ENCODE measurements at regions not wholly inside any gene's neighbourhood (a gene's known extent, or its start where the extent isn't known, plus 50 kb on each side); places are given as distances from the start of the nearest gene placed in this dataset.
A peak's percentile ranks its signal among the peaks of the same experiment; 100 is the strongest.

DNA sequence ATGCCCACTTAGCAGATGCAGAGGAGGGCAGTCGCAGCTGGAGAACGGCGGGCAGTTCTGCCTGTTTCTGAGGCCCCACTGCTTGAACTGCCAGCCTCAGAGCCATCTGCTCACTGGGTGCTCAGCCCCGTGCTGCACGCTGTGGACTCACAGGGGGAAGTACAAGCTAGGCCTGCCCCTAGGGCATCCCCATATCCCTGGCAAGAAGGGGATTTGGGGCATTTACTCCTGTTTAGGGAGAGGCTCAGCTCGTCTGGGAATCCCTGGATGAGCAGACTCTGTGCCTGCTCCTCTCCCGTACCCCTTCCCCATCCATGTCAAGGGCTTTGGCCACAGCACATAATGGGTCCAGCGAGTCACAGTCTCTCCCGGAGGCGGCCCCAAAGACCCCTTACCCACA is 169.8 kb upstream of the PKDCC start:
- 90 to 98% (median 91%) methylated on average over 10 of the region's 10 CpGs for WGBS, 5 donors
- no peak overlapping the region for H3K27ac ChIP-seq

DNA sequence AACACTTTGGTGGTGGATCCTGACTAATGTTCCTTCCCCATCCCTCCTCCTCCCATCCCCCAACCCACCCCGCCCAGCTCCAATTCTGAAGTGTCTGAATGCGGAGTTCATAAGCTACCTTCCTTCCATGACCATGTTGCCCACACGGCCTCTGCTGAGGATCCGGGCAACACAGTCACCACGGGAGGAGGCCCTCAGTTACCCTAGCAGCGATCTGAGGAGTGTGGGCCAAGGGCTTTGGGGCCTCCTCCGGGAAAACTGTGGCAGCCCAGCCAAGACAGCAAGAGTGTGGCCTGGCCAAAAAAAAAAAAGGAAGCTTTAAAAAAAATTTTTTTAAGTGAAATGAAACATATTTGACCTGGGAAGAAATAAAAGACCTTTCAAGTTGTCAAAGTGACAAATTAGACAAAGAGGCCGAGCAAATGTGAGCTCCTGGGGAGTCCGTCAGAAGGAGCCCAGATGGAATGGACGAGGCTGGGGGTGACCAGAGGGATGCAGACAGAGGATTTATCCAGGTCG is 169.0 kb upstream of the PKDCC start:
- Histone ChIP-seq H3K27ac (no peak overlapping the region), H3K4me3 (no peak overlapping the region), H3K27me3 (no peaks in the 10 kb centered on the region), H3K9me3 (no peaks in the 10 kb centered on the region), H3K36me3 (no peaks in the 10 kb centered on the region), H3K4me1 (peaks cover 0 to 11% (median 3%) of the 10 kb centered on the region in 4 donors)
- DNase-seq: peak in 1 of 2 donors; percentile 79
- intact Hi-C loops (cut with DNase I; ENCODE audit: low total_unique reads): no loop called here
- WGBS, 5 donors: 64 to 73% (median 69%) methylated on average over 11 of the region's 11 CpGs
- TF ChIP-seq POLR2AphosphoS5 (IDR thresholded peaks at IDR 0.05) (no peak), EP300 (IDR thresholded peaks at IDR 0.05) (no peak), POLR2A (IDR thresholded peaks at IDR 0.05) (no peak)
- TF ChIP-seq, protein P1, sequence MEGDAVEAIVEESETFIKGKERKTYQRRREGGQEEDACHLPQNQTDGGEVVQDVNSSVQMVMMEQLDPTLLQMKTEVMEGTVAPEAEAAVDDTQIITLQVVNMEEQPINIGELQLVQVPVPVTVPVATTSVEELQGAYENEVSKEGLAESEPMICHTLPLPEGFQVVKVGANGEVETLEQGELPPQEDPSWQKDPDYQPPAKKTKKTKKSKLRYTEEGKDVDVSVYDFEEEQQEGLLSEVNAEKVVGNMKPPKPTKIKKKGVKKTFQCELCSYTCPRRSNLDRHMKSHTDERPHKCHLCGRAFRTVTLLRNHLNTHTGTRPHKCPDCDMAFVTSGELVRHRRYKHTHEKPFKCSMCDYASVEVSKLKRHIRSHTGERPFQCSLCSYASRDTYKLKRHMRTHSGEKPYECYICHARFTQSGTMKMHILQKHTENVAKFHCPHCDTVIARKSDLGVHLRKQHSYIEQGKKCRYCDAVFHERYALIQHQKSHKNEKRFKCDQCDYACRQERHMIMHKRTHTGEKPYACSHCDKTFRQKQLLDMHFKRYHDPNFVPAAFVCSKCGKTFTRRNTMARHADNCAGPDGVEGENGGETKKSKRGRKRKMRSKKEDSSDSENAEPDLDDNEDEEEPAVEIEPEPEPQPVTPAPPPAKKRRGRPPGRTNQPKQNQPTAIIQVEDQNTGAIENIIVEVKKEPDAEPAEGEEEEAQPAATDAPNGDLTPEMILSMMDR (IDR thresholded peaks at IDR 0.05): no peak

More for the DNA sequence above, 169.8 kb upstream of the PKDCC start:
- Histone ChIP-seq H3K4me3 (no peak overlapping the region), H3K27me3 (no peaks in the 10 kb centered on the region), H3K36me3 (no peaks in the 10 kb centered on the region), H3K9me3 (no peaks in the 10 kb centered on the region), H3K4me1 (peaks cover 0 to 11% (median 5%) of the 10 kb centered on the region in 4 donors)
- TF ChIP-seq POLR2AphosphoS5 (IDR thresholded peaks at IDR 0.05) (no peak), POLR2A (IDR thresholded peaks at IDR 0.05) (no peak), EP300 (IDR thresholded peaks at IDR 0.05) (no peak)
- TF ChIP-seq, protein P1 (IDR thresholded peaks at IDR 0.05): no peak
- intact Hi-C loops (cut with DNase I; ENCODE audit: low total_unique reads): no loop called here
- DNase-seq: no peak

DNA sequence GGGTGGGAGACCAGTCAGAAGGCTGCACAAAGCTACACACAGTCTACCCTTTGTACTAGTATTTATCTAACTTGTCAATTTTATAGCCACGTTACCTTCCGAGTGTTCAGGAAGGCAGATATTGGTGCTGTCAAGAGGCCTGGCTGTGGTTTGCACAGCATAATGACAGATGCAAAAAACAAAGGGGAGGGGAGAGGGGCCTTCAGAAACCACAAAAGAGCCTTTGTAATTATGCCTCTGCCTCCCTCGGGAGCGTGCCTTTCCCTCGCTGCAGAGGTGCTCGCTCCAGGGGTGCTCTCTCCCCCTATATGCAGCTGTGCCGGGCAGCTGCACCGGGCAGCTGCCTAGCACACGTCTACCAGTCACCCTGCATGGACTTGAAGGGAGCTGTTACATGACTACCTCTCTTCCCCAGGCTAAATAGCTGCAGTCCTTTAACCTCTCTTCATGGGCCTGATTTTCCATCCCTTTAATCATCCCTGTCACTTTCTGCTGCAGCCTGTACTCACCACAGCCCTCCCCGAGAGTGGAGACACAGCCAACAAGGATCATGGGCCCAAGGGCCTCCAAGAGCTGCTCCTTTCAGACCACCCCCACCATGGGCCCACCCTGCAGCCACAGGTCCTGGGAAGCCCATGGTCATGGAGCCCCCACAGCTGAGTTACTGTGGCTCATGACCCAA is 168.4 kb upstream of the PKDCC start:
- intact Hi-C loops (cut with DNase I; ENCODE audit: low total_unique reads): no loop called here
- peak in 1 of 2 donors; percentile 91 for DNase-seq
- Histone ChIP-seq H3K27me3 (no peaks in the 10 kb centered on the region), H3K4me1 (peaks cover 0 to 11% (median 3%) of the 10 kb centered on the region in 4 donors), H3K36me3 (no peaks in the 10 kb centered on the region), H3K9me3 (no peaks in the 10 kb centered on the region), H3K4me3 (no peak overlapping the region), H3K27ac (no peak overlapping the region)
- 46 to 60% (median 49%) methylated on average over 10 of the region's 10 CpGs for WGBS, 5 donors
- TF ChIP-seq EP300 (IDR thresholded peaks at IDR 0.05): no peak
- TF ChIP-seq POLR2AphosphoS5 (IDR thresholded peaks at IDR 0.05): no peak
- no peak for TF ChIP-seq POLR2A (IDR thresholded peaks at IDR 0.05)
- TF ChIP-seq, protein P1 (IDR thresholded peaks at IDR 0.05): no peak

DNA sequence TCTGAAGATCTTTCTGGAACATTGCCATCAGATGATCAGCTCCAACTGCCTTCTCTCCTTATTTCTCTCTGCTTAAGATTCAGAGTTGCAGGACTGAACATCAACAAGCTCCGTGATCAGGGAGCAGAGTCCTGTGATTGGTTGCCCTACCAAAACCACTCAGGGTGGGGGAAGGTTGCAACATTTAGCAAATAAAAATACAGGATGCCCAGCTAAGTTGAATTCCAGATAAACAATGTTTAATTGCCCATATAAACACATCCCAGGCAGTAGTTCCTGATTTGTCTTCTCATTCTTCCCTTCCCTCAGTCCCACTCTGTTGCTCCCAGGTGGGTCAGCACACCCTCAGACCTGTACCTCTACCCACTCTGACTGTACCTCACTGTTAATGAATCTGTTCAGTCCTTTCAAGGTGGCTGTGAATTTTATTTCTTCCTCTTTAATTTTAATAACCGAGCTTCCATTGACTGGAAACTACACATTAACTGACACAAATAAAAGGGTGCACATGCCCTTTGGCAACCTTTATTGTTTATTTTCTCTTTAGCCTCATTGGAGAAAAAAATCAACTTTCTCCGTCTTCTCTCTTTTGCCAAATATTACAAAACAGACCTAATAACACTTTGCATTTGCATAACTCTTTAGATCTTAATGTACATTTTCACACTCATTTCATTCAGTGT is 167.1 kb upstream of the PKDCC start:
- no peaks in the 10 kb centered on the region for H3K36me3 ChIP-seq
- no peak overlapping the region for H3K27ac ChIP-seq
- DNase-seq: peak in 1 of 2 donors; percentile 31
- H3K4me3 ChIP-seq: no peak overlapping the region
- peaks cover 0 to 11% (median 3%) of the 10 kb centered on the region in 4 donors for H3K4me1 ChIP-seq
- TF ChIP-seq POLR2AphosphoS5 (IDR thresholded peaks at IDR 0.05) (no peak), EP300 (IDR thresholded peaks at IDR 0.05) (no peak), POLR2A (IDR thresholded peaks at IDR 0.05) (no peak)
- TF ChIP-seq, protein P1 (IDR thresholded peaks at IDR 0.05): no peak
- no peaks in the 10 kb centered on the region for H3K27me3 ChIP-seq
- 78 to 84% (median 83%) methylated on average over 3 of the region's 3 CpGs for WGBS, 5 donors
- H3K9me3 ChIP-seq: no peaks in the 10 kb centered on the region
- intact Hi-C loops (cut with DNase I; ENCODE audit: low total_unique reads): no loop called here

All from stomach (tissue), 8 donors.